IPS-15b (cell line): ENCODE measurements at regions not wholly inside any gene's neighbourhood (a gene's known extent, or its start where the extent isn't known, plus 50 kb on each side); places are given as distances from the start of the nearest gene placed in this dataset.
A peak's percentile ranks its signal among the peaks of the same experiment; 100 is the strongest.
"Not testable (repeated sequence)": the region's sequence is repeated elsewhere in the genome, so short reads cannot be mapped to it uniquely, and the experiment has no call there.

ENCODE experiments used
- H3K27me3 ChIP-seq: one replicate; pipeline ENCODE4 v1.6.1; 2013; ENCODE audit warnings: low read length; ENCODE audit not compliant: control insufficient read depth, insufficient read depth
- H3K36me3 ChIP-seq: one replicate; pipeline ENCODE4 v1.6.1; 2013; ENCODE audit warnings: low read length; ENCODE audit not compliant: control insufficient read depth, insufficient read depth
- H3K4me1 ChIP-seq: one replicate; pipeline ENCODE4 v1.6.1; 2013; ENCODE audit warnings: mild to moderate bottlenecking, low read length; ENCODE audit not compliant: control insufficient read depth, insufficient read depth
- H3K4me3 ChIP-seq: one replicate; pipeline ENCODE4 v1.5.1; 2013; ENCODE audit warnings: low read depth, low read length
- H3K9ac ChIP-seq: one replicate; pipeline ENCODE4 v1.6.1; 2013; ENCODE audit warnings: low read depth, mild to moderate bottlenecking, low read length
- H3K9me3 ChIP-seq: one replicate; pipeline ENCODE4 v1.6.1; 2013; ENCODE audit warnings: mild to moderate bottlenecking, low read length; ENCODE audit not compliant: control insufficient read depth, insufficient read depth

- not testable (repeated sequence) for H3K4me1 ChIP-seq, H3K9me3 ChIP-seq, H3K9ac ChIP-seq, H3K4me3 ChIP-seq, H3K27me3 ChIP-seq, H3K36me3 ChIP-seq
Observed at GRCh38 chr1:37380546-37380945, 93.8 kb upstream of the ZC3H12A start.

- H3K36me3 ChIP-seq, result no peaks in the 10 kb centered on the region
- H3K9ac ChIP-seq, result no peak overlapping the region
- H3K27me3 ChIP-seq, result no peaks in the 10 kb centered on the region
- H3K9me3 ChIP-seq, result no peaks in the 10 kb centered on the region
- no peak overlapping the region for H3K4me3 ChIP-seq
- peaks cover 3% of the 10 kb centered on the region for H3K4me1 ChIP-seq
Observed at GRCh38 chr1:37387854-37388253, 86.5 kb upstream of the ZC3H12A start.

- Histone ChIP-seq H3K36me3 (no peaks in the 10 kb centered on the region), H3K4me1 (peaks cover 3% of the 10 kb centered on the region), H3K9me3 (no peaks in the 10 kb centered on the region), H3K27me3 (no peaks in the 10 kb centered on the region), H3K9ac (no peak overlapping the region), H3K4me3 (no peak overlapping the region)
Observed at GRCh38 chr1:37389327-37389726, 85.1 kb upstream of the ZC3H12A start.

GRCh38 chr1:37391211-37392011 is 83.0 kb upstream of the ZC3H12A start:
- no peaks in the 10 kb centered on the region for H3K27me3 ChIP-seq
- no peak overlapping the region for H3K4me3 ChIP-seq
- H3K9me3 ChIP-seq, result no peaks in the 10 kb centered on the region
- no peaks in the 10 kb centered on the region for H3K36me3 ChIP-seq
- H3K9ac ChIP-seq, result no peak overlapping the region
- H3K4me1 ChIP-seq, result peaks cover 9% of the 10 kb centered on the region

DNA sequence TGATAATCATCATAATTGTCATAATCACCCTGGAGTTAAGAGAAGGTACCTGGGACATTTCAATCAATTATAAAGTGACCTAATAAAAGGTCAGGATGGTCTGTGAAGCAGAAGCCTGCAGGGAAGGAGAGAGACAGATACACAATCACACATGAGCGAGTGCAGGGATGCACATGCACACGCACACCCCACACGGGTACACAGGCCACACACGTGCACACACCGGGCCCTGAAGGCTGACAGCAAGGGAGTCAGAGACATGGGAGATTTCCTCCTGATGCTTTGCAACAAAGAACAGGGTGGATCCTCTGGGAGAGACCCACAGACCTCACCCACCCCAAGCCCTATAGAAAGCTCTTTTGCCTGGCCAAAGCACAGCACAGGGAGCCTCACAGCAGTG is 82.3 kb upstream of the ZC3H12A start:
- Histone ChIP-seq H3K36me3 (no peaks in the 10 kb centered on the region), H3K4me3 (no peak overlapping the region), H3K27me3 (no peaks in the 10 kb centered on the region), H3K9me3 (no peaks in the 10 kb centered on the region), H3K9ac (no peak overlapping the region), H3K4me1 (peaks cover 9% of the 10 kb centered on the region)

DNA sequence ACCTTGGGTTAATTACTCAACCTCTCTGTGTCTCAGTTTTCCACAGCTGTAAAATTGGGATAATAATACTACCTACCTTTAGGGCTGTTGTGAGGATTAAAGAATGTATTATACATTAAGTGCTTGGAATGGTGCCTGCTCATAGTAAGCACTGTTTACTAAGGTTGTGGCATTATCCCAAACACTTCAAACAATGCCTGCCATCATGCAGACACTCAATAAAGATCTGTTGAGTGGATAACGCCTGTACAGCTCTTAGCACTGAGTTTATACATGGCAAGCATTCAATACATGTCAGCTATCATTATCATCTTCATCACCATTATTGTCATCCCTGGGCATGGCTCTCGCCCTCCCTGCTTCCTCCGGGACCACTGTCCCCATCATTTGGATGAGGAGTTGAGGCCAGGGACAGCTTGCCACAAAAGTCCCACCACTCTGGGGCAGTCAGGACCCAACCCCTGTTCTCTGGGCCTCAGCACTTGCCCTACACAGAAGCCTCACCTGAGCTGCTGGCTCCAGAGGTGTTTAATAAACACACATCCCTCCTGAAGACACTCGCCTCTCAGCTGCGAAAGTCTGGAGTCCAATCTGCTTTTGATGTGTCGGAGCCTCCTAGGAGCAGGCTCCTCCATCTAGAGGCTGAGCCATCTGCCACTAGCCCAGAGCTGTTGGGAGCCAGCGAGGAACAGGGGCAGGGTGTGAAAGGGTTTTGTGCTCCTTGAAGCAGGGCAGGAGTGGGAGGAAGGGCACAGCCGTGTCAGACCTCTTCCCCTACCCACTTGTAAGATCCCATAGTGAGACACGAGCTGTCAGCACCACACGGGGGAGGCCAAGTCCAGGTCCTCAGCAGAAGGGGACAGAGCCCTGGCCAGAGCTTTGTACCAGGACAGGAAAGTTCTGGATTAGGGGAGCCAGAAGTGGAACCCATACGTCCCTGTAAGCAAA is 80.9 kb upstream of the ZC3H12A start:
- Histone ChIP-seq H3K4me3 (no peak overlapping the region), H3K4me1 (peaks cover 9% of the 10 kb centered on the region), H3K27me3 (no peaks in the 10 kb centered on the region), H3K9me3 (no peaks in the 10 kb centered on the region), H3K36me3 (no peaks in the 10 kb centered on the region), H3K9ac (no peak overlapping the region)

DNA sequence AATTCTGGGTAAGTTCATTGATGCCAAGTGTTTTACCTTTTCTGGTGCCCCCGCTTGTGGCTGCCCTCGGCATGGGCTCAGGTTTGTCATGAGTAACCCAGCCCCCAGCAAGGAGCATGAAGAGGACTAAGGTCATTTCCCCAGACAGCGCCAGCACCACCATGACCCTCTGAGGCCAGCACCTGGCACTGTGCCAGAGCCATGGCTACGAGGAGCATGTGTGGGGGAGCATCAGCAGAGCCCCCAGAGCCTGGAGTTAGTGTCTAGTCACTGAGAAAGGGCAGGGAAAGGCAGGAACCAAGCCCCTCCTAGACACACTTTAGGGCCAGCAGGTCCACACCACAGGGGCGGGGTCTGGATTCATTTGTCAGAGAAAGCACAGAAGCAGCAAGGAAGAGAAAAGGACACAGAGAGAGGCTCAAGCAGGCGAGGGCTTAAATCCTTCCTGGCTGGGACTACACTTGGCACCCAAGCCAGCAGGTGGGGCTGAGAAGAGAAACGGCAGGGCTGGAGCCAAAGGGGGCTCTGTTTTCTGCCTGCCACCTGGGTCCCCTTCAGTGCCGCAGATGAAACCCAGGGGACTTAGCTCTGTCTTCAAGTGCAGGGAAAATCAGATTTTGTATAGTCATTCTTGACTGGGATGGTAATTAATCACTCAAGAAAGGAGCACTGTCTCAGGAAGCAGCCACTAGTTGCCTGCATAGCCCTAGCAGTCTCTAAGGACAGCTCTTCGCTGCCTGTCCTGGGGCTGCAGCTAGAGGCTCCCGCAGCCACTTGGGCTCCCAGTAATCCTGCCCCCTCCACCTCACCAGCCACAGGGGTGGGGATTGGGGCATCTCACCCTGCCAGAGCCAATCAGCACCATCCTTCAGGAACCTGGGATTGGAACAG is 79.6 kb upstream of the ZC3H12A start:
- Histone ChIP-seq H3K4me1 (peaks cover 9% of the 10 kb centered on the region), H3K9me3 (no peaks in the 10 kb centered on the region), H3K36me3 (no peaks in the 10 kb centered on the region), H3K27me3 (no peaks in the 10 kb centered on the region), H3K4me3 (peak overlapping the region; percentile 30), H3K9ac (no peak overlapping the region)

GRCh38 chr1:37398096-37398495 is 76.3 kb upstream of the ZC3H12A start:
- H3K9ac ChIP-seq, result no peak overlapping the region
- no peak overlapping the region for H3K4me3 ChIP-seq
- no peaks in the 10 kb centered on the region for H3K9me3 ChIP-seq
- H3K4me1 ChIP-seq, result peaks cover 6% of the 10 kb centered on the region
- H3K27me3 ChIP-seq, result no peaks in the 10 kb centered on the region
- no peaks in the 10 kb centered on the region for H3K36me3 ChIP-seq

- Histone ChIP-seq H3K4me1 (peaks cover 6% of the 10 kb centered on the region), H3K9me3 (no peaks in the 10 kb centered on the region), H3K9ac (no peak overlapping the region), H3K27me3 (no peaks in the 10 kb centered on the region), H3K36me3 (no peaks in the 10 kb centered on the region), H3K4me3 (no peak overlapping the region)
Observed at GRCh38 chr1:37399205-37399604, 75.2 kb upstream of the ZC3H12A start.

DNA sequence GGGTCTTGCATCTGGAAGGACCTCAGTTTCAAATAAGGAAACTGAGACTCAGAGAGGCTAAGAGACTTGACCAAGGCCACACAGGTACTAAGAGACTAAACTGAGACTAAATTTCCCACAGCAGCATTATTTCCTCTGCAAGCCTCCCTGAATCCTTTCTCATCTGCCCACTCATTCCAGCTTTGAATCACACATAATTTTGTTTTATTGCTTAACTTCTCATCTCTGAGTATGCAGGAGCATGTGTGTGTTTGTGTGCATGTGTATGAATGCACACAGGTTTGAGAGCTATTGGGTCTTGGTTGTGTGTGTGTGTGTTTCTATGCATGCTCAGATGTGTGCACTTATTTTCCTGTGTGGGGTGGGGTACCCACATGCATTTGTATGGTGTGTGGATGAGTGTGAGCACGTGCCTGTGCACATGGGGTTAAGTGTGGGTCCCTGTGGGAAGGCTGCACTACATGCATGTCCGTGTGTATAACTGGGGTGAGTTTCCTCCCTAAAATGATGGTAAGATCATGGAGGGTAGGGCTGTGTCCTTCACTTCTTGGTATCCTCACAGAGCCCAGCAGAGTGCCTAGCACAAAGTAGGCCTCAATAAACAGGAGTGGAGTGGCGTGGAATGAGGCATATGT is 74.4 kb upstream of the ZC3H12A start:
- no peaks in the 10 kb centered on the region for H3K27me3 ChIP-seq
- H3K9ac ChIP-seq, result no peak overlapping the region
- H3K4me3 ChIP-seq, result no peak overlapping the region
- no peaks in the 10 kb centered on the region for H3K9me3 ChIP-seq
- H3K36me3 ChIP-seq, result no peaks in the 10 kb centered on the region
- H3K4me1 ChIP-seq, result peaks cover 6% of the 10 kb centered on the region
